HEK293T (cell line): ENCODE measurements at regions not wholly inside any gene's neighbourhood (a gene's known extent, or its start where the extent isn't known, plus 50 kb on each side); places are given as distances from the start of the nearest gene placed in this dataset.

Experiments
- CTBP1 ChIP-seq: fragments of 450-650 bp; IDR thresholded peaks from 2 replicates; pipeline ENCODE4 v1.6.1; 2016; ENCODE audit warnings: borderline replicate concordance
- ELF4 ChIP-seq: fragments of 450-650 bp; IDR thresholded peaks from 2 replicates; pipeline ENCODE4 v1.6.1; 2017; ENCODE audit warnings: antibody characterized with exemption
- FOXA1 ChIP-seq: fragments of 450-650 bp; IDR thresholded peaks from 2 replicates; pipeline ENCODE4 v1.6.1; 2016; ENCODE audit warnings: mild to moderate bottlenecking
- FOXK2 ChIP-seq: fragments of 450-650 bp; IDR thresholded peaks from 2 replicates; pipeline ENCODE4 v1.6.1; 2016; ENCODE audit warnings: mild to moderate bottlenecking
- L3MBTL2 ChIP-seq: fragments of 450-650 bp; conservative IDR thresholded peaks from 2 replicates; pipeline ENCODE4 v1.6.1; 2016; ENCODE audit warnings: mild to moderate bottlenecking
- SP1 ChIP-seq: fragments of 450-650 bp; IDR thresholded peaks from 2 replicates; pipeline ENCODE4 v1.6.1; 2017
- SUZ12 ChIP-seq: fragments of 450-650 bp; IDR thresholded peaks from 2 replicates; pipeline ENCODE4 v1.6.1; 2016; ENCODE audit warnings: mild to moderate bottlenecking
- TARDBP ChIP-seq: fragments of 450-650 bp; IDR thresholded peaks from 2 replicates; pipeline ENCODE4 v1.6.1; 2016
- ZNF384 ChIP-seq: fragments of 450-650 bp; IDR thresholded peaks from 2 replicates; pipeline ENCODE4 v1.6.1; 2016
- TF ChIP-seq, protein P1 (sequence below): fragments of 450-650 bp; IDR thresholded peaks from 2 replicates; pipeline ENCODE4 v1.6.1; 2016

DNA sequence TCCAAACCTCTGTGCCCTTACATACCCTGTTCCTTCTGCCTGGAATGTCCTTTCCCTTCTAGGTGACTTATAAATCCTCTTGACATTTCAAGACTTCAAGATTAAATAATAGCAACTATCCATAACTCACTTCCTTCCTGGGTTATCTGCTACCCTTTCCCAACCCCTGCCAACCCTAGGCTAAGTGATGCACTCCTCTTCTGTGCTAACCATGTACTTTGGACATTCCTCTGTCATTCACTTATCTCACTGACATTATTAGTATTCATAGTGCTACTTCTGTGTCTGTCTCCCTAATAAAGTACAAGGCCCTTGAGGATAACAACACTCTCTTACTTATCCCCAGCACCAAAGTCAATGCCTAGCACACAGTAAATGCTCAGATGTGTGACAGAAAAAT, 307.1 kb downstream of the ENC1 start:
- no peak for TF ChIP-seq TARDBP
- no peak for TF ChIP-seq SP1
- TF ChIP-seq ELF4 = no peak
- TF ChIP-seq SUZ12 = no peak
- TF ChIP-seq FOXA1 = no peak
- TF ChIP-seq CTBP1 = no peak
- no peak for TF ChIP-seq L3MBTL2
- TF ChIP-seq FOXK2 = no peak
- no peak for TF ChIP-seq ZNF384
- TF ChIP-seq, protein P1, sequence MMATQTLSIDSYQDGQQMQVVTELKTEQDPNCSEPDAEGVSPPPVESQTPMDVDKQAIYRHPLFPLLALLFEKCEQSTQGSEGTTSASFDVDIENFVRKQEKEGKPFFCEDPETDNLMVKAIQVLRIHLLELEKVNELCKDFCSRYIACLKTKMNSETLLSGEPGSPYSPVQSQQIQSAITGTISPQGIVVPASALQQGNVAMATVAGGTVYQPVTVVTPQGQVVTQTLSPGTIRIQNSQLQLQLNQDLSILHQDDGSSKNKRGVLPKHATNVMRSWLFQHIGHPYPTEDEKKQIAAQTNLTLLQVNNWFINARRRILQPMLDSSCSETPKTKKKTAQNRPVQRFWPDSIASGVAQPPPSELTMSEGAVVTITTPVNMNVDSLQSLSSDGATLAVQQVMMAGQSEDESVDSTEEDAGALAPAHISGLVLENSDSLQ = no peak
